Neural cell (in vitro differentiated cells): ENCODE measurements at regions not wholly inside any gene's neighbourhood (a gene's known extent, or its start where the extent isn't known, plus 50 kb on each side); places are given as distances from the start of the nearest gene placed in this dataset.

Experiments used
- H2AFZ ChIP-seq: fragments of 200-600, 300-800 bp; sonication (generic), shearing (Covaris generic); 2 replicates; pipeline ENCODE4 v1.6.0; 2014; ENCODE audit warnings: low read depth, mild to moderate bottlenecking, antibody characterized with exemption, low read length, moderate library complexity
- H3F3A ChIP-seq: fragments of 200-600 bp; shearing (Covaris generic); 2 replicates; pipeline ENCODE4 v1.6.1; 2016; ENCODE audit warnings: mild to moderate bottlenecking, moderate library complexity, mixed read lengths, antibody characterized with exemption, low read length; ENCODE audit not compliant: insufficient read depth, poor library complexity, severe bottlenecking
- H3K27ac ChIP-seq: fragments of 200-600, 300-800 bp; sonication (generic), shearing (Covaris generic); 2 replicates; pipeline ENCODE4 v1.5.1; 2014; ENCODE audit warnings: mild to moderate bottlenecking, low read length, moderate library complexity
- H3K27me3 ChIP-seq: fragments of 300-800, 200-600 bp; sonication (generic), shearing (Covaris generic); 2 replicates; pipeline ENCODE4 v1.6.0; 2014; ENCODE audit warnings: mild to moderate bottlenecking, low read depth, low read length, moderate library complexity; ENCODE audit not compliant: insufficient read depth
- H3K36me3 ChIP-seq: fragments of 300-800, 200-600 bp; sonication (generic), shearing (Covaris generic); 2 replicates; pipeline ENCODE4 v1.5.1; 2014; ENCODE audit warnings: mild to moderate bottlenecking, antibody characterized with exemption, low read length, moderate library complexity; ENCODE audit not compliant: insufficient read depth
- H3K4me2 ChIP-seq: fragments of 300-800, 200-600 bp; sonication (generic), shearing (Covaris generic); 2 replicates; pipeline ENCODE4 v1.6.0; 2014; ENCODE audit warnings: mild to moderate bottlenecking, low read length
- H3K4me3 ChIP-seq: fragments of 300-800, 200-600 bp; sonication (generic), shearing (Covaris generic); 2 replicates; pipeline ENCODE4 v1.5.1; 2014; ENCODE audit warnings: mild to moderate bottlenecking, low read length, moderate library complexity
- H3K79me2 ChIP-seq: fragments of 200-600 bp; shearing (Covaris generic); replicated peaks from 2 replicates; pipeline ENCODE4 v1.6.0; 2014; ENCODE audit warnings: mild to moderate bottlenecking, low read length, moderate library complexity; ENCODE audit not compliant: insufficient read depth
- H3K9ac ChIP-seq: fragments of 300-800, 200-600 bp; sonication (generic), shearing (Covaris generic); 2 replicates; pipeline ENCODE4 v1.6.1; 2016; ENCODE audit warnings: mild to moderate bottlenecking, low read length, mixed read lengths
- H3K9me2 ChIP-seq: fragments of 200-600 bp; shearing (Covaris generic); 2 replicates; pipeline ENCODE4 v1.6.1; 2016; ENCODE audit warnings: mild to moderate bottlenecking, low read length, mixed read lengths; ENCODE audit not compliant: insufficient read depth
- H3K9me3 ChIP-seq: fragments of 200-600, 300-800 bp; sonication (generic), shearing (Covaris generic); 2 replicates; pipeline ENCODE4 v1.6.1; 2016; ENCODE audit warnings: mild to moderate bottlenecking, mixed run types, low read length, moderate library complexity, mixed read lengths
- H4K20me1 ChIP-seq: fragments of 200-600 bp; shearing (Covaris generic); 2 replicates; pipeline ENCODE4 v1.6.1; 2016; ENCODE audit warnings: mild to moderate bottlenecking, mixed run types; ENCODE audit not compliant: insufficient read depth
- EP300 ChIP-seq: fragments of 450-650 bp; conservative IDR thresholded peaks from 2 replicates; pipeline ENCODE4 v1.6.1; 2014; ENCODE audit warnings: antibody characterized with exemption, mild to moderate bottlenecking, moderate library complexity; ENCODE audit not compliant: poor library complexity, severe bottlenecking
- EZH2 ChIP-seq: fragments of 200-600, 300-800 bp; shearing (Covaris generic), sonication (generic); IDR thresholded peaks from 2 replicates; pipeline ENCODE4 v1.6.1; 2014; ENCODE audit warnings: antibody characterized with exemption, low read length, borderline replicate concordance, mild to moderate bottlenecking; ENCODE audit not compliant: insufficient read depth, poor library complexity, severe bottlenecking
- MXI1 ChIP-seq: fragments of 450-650 bp; conservative IDR thresholded peaks from 2 replicates; pipeline ENCODE4 v1.6.1; 2014; ENCODE audit warnings: antibody characterized with exemption, mild to moderate bottlenecking; ENCODE audit not compliant: poor library complexity, severe bottlenecking
- POLR2AphosphoS5 ChIP-seq: IDR thresholded peaks from 2 replicates; pipeline ENCODE4 v1.6.1; 2012
- RAD21 ChIP-seq: fragments of 450-650 bp; conservative IDR thresholded peaks from 2 replicates; pipeline ENCODE4 v1.6.1; 2014; ENCODE audit warnings: antibody characterized with exemption, mild to moderate bottlenecking, moderate library complexity
- REST ChIP-seq: IDR thresholded peaks from 2 replicates; pipeline ENCODE4 v1.6.1; 2012; ENCODE audit warnings: borderline replicate concordance
- SMC3 ChIP-seq: fragments of 450-650 bp; conservative IDR thresholded peaks from 2 replicates; pipeline ENCODE4 v1.6.1; 2014; ENCODE audit warnings: antibody characterized with exemption, mild to moderate bottlenecking, moderate library complexity; ENCODE audit not compliant: poor library complexity
- TAF1 ChIP-seq: IDR thresholded peaks from 2 replicates; pipeline ENCODE4 v1.6.1; 2012; ENCODE audit warnings: low read depth
- TF ChIP-seq, protein P1 (sequence below): fragments of 450-650 bp; IDR thresholded peaks from 2 replicates; pipeline ENCODE4 v1.5.1; 2014; ENCODE audit warnings: antibody characterized with exemption, mild to moderate bottlenecking, moderate library complexity; ENCODE audit not compliant: poor library complexity, severe bottlenecking

DNA sequence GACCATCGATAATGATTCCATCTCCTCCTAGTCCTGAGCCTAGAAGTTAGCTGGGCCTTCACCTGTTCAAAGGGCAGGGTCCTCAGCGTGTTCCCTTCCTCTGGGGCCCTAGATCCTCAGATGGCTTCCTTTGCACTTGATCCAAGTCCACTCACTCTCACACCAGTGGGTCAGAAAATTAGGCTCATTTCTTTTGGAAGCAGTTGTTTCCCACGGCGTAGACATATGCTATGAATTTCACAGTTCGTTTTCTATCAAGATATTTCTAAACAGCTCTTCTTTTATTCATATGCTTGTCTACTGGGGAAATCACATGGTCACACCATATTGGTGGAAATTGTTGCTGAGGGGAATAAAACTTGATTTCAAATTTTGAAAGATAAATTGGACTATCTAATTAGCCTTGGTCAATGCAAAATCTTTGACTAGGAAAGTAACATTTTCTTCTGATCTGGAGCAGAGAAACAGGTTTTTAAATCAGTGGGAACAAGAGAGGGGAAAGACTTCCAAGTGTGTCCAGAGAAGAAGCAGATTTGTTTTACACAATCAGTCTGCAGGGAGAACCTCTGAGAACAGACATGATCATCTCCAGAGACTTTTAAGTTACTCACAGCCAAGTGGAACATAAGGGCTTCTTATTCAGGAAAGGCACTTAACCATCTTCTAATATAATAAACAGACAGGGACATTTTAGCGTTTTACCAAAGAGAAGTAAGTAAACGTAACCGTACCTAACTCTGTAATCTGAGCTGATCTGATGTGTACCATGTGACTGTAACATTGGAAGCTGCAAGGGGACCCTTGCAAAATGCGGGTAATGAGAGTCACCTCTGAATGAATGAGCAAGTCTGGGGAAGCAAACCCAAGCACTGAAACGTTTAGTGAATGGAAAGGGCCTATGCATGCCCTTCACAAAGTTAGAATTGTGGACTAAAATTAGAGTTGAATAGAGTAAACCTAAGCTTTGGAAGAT, 455.7 kb upstream of the FAT1 start:
- Histone ChIP-seq H3K4me3 (no peak overlapping the region), H3K9me2 (no peaks in the 10 kb centered on the region), H3K79me2 (no peaks in the 10 kb centered on the region), H3F3A (no peaks in the 10 kb centered on the region), H3K27me3 (no peaks in the 10 kb centered on the region), H4K20me1 (no peaks in the 10 kb centered on the region), H3K9ac (no peak overlapping the region), H3K36me3 (no peaks in the 10 kb centered on the region), H2AFZ (no peak overlapping the region), H3K27ac (no peak overlapping the region), H3K9me3 (no peaks in the 10 kb centered on the region), H3K4me2 (no peak overlapping the region)
- TF ChIP-seq, protein P1, sequence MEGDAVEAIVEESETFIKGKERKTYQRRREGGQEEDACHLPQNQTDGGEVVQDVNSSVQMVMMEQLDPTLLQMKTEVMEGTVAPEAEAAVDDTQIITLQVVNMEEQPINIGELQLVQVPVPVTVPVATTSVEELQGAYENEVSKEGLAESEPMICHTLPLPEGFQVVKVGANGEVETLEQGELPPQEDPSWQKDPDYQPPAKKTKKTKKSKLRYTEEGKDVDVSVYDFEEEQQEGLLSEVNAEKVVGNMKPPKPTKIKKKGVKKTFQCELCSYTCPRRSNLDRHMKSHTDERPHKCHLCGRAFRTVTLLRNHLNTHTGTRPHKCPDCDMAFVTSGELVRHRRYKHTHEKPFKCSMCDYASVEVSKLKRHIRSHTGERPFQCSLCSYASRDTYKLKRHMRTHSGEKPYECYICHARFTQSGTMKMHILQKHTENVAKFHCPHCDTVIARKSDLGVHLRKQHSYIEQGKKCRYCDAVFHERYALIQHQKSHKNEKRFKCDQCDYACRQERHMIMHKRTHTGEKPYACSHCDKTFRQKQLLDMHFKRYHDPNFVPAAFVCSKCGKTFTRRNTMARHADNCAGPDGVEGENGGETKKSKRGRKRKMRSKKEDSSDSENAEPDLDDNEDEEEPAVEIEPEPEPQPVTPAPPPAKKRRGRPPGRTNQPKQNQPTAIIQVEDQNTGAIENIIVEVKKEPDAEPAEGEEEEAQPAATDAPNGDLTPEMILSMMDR = no peak
- TF ChIP-seq MXI1 = no peak

DNA sequence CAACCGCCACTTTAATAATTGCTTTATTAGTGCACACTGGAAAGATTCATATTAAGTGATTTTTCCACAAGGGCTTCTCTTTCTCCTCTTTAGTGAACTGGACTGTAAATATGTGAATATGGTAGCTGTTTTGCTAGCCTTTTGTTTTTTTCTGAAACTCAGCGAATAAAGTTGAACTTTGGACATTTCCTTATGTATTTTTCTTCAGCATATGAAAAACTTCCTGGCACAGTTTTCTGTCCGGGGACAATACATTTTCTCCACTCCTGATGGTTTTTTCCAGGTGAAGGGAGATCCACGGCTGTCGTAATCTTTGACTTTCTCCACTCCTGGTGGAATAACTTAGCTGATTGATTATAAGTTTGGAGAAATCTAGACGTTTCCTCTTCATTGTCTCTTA, 457.4 kb upstream of the FAT1 start:
- Histone ChIP-seq H3K4me2 (no peak overlapping the region), H3F3A (no peaks in the 10 kb centered on the region), H3K79me2 (no peaks in the 10 kb centered on the region), H3K36me3 (no peaks in the 10 kb centered on the region), H3K27ac (no peak overlapping the region), H3K27me3 (no peaks in the 10 kb centered on the region), H3K4me3 (no peak overlapping the region), H3K9me3 (no peaks in the 10 kb centered on the region), H2AFZ (no peak overlapping the region), H4K20me1 (no peaks in the 10 kb centered on the region), H3K9me2 (no peaks in the 10 kb centered on the region), H3K9ac (no peak overlapping the region)
- TF ChIP-seq RAD21 (no peak), EP300 (no peak), SMC3 (no peak), MXI1 (no peak), TAF1 (no peak), POLR2AphosphoS5 (no peak), EZH2 (no peak), REST (no peak)
- TF ChIP-seq, protein P1 = no peak
